NCI-H2171 (cell line): ENCODE measurements at regions not wholly inside any gene's neighbourhood (a gene's known extent, or its start where the extent isn't known, plus 50 kb on each side); places are given as distances from the start of the nearest gene placed in this dataset.

Experiments
- DNase-seq: peaks from one replicate; lab custom pipeline; 2025; lab: John Stamatoyannopoulos, UW

DNA sequence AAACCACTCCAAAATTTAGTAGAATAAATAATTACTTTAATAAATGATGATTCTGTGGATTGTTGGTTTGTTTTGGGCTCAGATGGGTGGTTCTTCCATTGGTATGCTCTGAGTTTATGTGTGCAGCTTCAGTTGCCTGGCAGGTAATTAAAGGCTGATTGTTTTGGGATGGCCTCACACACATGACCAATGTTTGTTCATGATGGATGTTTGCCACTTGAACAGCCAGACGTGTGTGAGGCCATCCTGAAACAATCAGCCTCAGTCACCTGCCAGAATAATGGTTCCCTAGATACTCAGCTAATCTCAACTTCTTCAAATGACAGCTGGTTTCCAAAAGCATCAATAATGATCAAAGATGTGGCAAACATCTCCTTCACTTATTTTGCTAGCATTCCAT, 352.5 kb upstream of the GULP1 start:
- no peak for DNase-seq

GRCh38 chr2:187942876-187943275, 348.8 kb upstream of the GULP1 start:
- no peak for DNase-seq

GRCh38 chr2:187943772-187944369, 347.8 kb upstream of the GULP1 start:
- DNase-seq: no peak

GRCh38 chr2:187949859-187950258, 341.8 kb upstream of the GULP1 start:
- DNase-seq: no peak

DNA sequence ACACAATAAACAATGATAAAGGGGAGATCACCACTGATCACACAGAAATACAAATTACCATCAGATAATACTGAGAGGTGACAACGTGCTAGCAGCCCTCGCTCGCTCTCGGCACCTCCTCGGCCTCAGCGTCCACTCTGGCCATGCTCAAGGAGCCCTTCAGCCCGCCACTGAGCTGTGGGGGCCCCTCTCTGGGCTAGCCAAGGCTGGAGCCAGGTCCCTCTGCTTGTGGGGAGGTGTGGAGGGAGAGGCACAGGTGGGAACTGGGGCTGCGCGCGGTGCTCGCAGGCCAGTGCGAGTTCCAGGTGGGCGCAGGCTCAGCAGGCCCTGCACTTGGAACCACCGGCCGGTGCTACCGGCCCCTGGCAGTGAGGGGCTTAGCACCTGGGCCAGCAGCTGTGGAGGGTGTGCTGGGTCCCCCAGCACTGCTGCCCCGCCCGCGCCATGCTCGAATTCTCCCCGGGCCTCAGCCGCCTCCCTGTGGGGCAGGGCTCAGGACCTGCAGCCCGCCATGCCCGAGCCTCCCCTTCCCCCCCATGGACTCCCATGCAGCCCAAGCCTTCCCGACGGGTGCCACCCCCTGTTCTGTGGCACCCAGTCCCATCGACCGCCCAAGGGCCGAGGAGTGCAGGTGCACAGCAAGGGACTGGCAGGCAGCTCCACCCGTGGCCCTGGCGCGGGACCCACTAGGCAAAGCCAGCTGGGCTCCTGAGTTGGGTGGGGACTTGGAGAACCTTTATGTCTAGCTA, 340.0 kb upstream of the GULP1 start:
- no peak for DNase-seq

DNA sequence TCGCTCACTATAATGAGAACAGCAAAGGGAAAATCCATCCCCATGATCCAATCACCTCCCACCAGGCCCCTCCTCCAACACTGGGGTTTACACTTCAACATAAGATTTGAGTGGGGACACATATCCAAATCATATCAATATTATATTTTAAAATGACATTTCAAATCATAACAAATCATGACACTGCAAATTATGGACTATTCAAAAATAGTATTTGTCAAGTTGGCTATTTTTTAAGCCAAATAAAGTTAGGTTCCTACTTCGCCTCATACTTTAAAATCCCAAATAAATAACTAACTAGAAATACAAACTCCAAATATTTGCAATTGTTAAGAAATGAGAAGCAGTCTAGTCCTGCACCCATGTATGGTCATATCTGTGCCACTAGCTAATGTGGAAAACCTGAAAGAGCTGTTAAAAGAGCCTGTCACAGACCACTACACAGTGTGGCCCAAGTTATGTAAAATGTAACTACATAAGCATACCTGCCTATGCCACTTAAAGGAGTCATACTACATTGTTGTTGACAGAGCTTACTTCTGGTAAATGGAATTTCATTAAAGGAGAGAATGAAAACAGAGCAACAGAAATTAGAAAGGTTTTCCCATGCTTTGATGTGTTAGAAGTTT, 334.7 kb upstream of the GULP1 start:
- no peak for DNase-seq

DNA sequence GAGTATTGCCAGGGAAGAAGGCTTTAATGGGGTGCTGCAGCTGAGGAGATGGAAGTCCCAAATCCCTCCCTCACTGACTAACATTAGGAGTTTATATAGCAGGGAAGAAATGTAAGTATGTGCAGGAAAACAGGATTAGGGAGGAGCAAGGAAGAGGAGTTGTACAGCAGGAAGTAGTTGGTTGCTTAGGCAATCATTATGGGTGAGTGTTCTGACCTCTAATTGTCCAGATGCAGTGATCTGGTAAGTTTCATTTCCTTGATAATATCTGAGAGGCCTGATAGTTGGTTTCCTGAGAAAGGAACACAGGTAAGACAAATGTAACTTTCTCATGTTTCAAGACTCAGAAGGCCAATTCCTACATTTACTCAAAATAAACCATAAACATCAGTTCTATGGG, 331.9 kb upstream of the GULP1 start:
- DNase-seq: no peak

DNA sequence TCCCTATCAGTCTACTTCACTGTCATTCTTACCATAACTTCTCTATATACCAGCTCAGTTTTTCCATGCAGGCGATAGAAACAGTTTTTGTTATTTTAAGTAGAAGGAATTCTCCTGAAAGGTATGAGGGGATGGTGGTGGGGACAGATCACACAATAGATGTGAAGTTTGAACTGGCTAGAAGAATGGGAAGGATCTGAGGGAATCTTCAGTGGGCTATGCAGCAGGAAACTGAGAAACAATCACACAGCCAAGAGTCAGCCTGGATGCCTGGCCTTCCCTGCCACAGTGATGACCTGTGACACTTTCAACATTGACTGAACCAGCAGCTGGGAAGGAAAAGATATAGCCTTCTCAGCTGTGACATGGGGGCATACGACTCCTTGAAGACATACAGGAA, 329.1 kb upstream of the GULP1 start:
- DNase-seq: no peak

DNA sequence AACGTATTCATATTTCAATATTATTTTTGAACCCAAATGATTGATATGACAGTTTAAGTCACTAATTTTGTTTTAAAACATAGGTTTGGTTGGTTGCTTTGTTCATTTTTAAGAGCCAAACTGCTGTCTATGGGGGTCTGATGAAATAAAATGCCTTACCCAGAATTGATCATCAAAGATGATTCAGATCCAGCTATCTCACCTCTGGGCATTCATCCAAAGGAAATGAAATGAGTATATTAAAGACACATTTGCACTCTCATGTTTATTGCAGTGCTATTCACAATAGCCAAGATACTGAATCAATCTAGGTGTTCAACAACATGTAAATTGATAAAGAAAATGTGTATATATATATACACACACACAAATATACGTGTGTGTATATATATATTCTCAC, 326.9 kb upstream of the GULP1 start:
- no peak for DNase-seq

- no peak for DNase-seq
These were observed 324.8 kb upstream of the GULP1 start for GRCh38 chr2:187966924-187967323.

- no peak for DNase-seq
These were observed 319.8 kb upstream of the GULP1 start for GRCh38 chr2:187971893-187972292.

DNA sequence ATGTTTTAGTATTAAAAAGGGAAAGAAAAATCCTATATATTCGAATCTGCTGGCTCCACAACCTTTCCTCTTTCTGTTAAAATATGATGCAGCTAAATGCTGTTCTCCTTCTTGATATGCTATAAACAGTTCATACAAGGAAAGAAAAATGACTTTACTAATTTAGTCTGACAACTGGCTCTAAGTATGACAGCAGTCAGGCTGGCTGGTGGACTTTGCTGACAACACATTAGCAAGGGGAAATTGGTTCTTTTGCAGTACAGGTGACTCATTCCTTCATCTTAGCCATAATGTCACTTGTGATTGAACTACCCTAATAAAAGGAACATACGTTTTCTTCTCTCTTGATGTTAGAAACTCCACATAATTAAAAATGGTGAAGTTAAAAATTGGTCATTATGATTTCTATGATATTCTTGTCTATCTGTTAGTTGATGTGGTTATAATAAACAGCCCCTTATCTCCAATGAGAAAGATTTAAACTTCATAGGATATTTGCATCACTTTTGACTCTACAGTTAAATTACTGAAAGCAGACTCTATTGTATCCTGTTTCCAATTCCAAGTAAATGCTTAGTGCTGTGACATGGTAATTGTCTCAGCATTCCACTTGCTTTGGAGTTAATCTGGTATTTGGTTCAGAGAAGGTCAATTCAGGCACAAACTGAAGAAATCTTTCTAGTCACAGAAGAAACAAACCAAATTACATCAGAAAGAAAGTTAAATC, 315.3 kb upstream of the GULP1 start:
- DNase-seq: no peak

DNA sequence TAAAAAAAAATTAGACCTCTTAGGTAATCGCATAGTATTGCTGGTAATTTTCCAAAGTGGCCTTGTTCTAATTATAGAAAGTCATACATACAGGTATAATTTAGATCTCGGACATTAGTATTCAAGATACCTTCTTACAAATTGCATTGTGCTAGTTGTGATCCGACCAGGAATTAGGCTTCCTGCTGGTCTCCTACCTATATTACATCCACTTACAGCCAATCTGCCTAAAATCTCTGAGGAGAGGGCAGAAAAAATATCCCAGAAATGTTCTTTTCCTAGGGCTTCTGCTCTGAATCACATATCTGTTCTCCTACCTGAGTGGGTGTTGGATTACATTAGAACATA, 314.7 kb upstream of the GULP1 start:
- no peak for DNase-seq

- DNase-seq: no peak
These were observed 313.3 kb upstream of the GULP1 start for GRCh38 chr2:187978356-187978755.

GRCh38 chr2:187982668-187983067, 309.0 kb upstream of the GULP1 start:
- DNase-seq: no peak

DNA sequence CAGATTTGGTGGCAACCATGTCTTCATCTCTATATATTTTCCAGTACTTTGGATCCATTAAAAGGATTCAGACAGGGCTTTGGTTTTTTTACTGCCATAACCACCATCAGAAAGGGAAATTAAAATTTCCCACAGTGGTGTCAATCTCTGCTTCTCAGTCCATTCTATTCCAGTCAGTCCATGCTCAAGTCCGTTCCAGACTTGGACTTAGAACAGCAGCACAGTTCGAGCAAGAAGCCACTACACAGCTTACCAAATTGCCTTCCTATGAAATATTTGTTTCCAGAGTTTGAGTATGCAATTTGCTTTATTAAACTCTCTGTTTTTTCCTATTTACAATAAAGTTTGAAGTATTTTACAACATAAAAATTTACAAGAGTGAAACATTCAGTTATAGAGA, 306.5 kb upstream of the GULP1 start:
- DNase-seq: no peak

- DNase-seq: no peak
These were observed 305.8 kb upstream of the GULP1 start for GRCh38 chr2:187985923-187986322.

DNA sequence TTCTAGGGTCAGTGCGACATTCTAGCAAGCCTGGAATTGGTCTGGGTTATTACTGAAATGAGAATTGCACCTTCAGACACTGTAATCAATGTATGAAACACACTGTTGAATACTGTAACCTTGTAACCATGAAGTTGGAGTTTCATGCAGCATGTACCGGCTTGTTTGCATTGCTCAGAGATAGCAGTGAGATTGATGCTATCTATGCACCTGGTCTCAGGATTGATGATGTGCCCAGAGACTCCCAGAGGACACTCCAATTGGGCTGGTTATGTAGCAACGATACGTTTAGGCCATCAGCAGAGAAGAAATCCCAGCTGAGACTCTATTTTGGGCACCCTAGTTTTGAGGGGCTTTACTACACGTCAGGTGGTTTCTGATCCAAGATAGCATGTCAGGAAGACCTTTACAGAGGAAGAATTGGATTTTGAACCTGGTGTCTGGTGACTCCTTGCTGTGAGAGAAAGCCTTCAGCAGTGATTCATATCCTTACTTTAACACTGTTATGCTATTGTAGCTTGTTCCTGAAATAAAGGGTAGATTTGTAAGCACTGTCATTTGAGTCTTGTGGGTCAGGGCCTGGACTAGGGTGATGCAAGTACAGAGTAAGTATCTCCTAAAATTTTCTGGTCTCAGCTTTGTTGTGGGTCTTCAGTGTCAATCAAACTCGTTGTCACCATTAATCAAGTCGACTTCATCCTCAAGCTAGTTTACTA, 305.1 kb upstream of the GULP1 start:
- DNase-seq: no peak

DNA sequence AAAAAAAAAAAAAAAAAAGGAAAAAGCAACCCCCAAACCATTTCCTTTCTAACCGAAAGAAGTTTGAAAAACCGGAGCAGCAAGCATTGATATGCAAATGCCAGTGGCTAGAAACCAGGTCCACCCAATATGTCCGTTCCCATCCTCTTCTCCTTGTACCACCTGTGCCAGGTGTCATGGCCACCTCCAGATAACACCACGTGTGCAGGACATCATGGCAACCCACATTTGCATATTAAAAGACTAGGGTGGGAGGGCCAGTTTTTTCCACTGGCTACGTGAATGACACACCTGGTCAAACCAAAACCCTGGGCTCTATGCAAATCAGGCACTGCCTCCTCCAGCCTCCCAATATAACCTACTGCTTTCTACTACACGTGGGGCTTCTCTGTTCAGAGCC, 303.3 kb upstream of the GULP1 start:
- DNase-seq: no peak

GRCh38 chr2:187989925-187990623, 301.6 kb upstream of the GULP1 start:
- no peak for DNase-seq

DNA sequence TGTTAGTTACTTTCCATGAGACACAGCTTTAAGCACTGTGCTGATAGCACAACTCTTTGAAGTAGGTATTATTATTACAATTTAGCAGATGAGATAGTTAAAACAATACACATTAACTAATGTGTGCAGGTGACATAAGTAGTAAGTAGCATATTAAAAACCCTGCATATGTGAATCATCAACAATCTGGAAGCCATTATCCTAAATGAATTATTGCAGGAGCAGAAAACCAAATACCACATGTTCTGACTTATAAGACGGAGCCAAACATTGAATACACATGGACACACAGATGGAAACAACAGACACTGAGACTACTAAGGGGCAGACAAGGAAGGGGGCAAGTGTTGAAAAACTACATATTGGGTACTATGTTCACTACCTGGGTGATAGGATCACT, 300.3 kb upstream of the GULP1 start:
- no peak for DNase-seq
